HFFc6 (cell line): ENCODE measurements at regions not wholly inside any gene's neighbourhood (a gene's known extent, or its start where the extent isn't known, plus 50 kb on each side); places are given as distances from the start of the nearest gene placed in this dataset.

Experiments used
- DNase-seq: peaks from one replicate; pipeline ENCODE4 v3.0.0-alpha.2; 2018
- H3K27ac Mint-ChIP-seq: 2 replicates; pipeline ENCODE4 v1.8.0; 2020; ENCODE audit warnings: mild to moderate bottlenecking, mixed read lengths
- H3K27me3 Mint-ChIP-seq: 2 replicates; pipeline ENCODE4 v1.8.0; 2021; ENCODE audit warnings: mild to moderate bottlenecking, moderate library complexity, mixed read lengths; ENCODE audit not compliant: insufficient read depth
- H3K36me3 Mint-ChIP-seq: 2 replicates; pipeline ENCODE4 v1.8.0; 2021; ENCODE audit warnings: low read depth, mixed read lengths
- H3K4me1 Mint-ChIP-seq: 2 replicates; pipeline ENCODE4 v1.8.0; 2020; ENCODE audit warnings: low read depth, mixed read lengths
- H3K4me3 Mint-ChIP-seq: 2 replicates; pipeline ENCODE4 v1.8.0; 2020; ENCODE audit warnings: mild to moderate bottlenecking, moderate library complexity, mixed read lengths
- H3K9me3 Mint-ChIP-seq: 2 replicates; pipeline ENCODE4 v1.8.0; 2020; ENCODE audit warnings: mild to moderate bottlenecking, mixed read lengths
- TF ChIP-seq, protein P1 (sequence below): fragments of 200-600 bp; sonication (generic); IDR thresholded peaks from 2 replicates; pipeline ENCODE4 v1.5.0; 2021; ENCODE audit warnings: antibody characterized with exemption, mild to moderate bottlenecking

DNA sequence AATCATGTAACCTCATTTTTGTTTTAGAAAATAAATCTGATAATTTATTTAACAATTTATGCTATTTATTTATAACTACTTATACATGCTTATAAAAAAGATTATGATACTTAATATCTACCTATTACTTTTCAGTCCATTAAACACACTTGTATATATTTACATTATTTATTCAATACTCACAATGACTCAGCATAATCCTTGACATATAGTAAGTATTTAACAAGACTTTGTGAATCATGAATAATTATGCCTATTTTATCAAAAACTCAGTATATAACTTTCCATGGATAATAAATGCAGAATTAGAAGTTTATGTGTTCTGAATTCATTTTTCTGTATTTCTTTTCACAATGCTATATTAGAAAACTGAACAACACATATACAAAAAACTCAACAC lies 266.0 kb upstream of the STAC start:
- H3K4me3 Mint-ChIP-seq = no peak overlapping the region
- H3K9me3 Mint-ChIP-seq = peaks cover 33% of the 10 kb centered on the region
- no peaks in the 10 kb centered on the region for H3K4me1 Mint-ChIP-seq
- no peak overlapping the region for H3K27ac Mint-ChIP-seq
- TF ChIP-seq, protein P1, sequence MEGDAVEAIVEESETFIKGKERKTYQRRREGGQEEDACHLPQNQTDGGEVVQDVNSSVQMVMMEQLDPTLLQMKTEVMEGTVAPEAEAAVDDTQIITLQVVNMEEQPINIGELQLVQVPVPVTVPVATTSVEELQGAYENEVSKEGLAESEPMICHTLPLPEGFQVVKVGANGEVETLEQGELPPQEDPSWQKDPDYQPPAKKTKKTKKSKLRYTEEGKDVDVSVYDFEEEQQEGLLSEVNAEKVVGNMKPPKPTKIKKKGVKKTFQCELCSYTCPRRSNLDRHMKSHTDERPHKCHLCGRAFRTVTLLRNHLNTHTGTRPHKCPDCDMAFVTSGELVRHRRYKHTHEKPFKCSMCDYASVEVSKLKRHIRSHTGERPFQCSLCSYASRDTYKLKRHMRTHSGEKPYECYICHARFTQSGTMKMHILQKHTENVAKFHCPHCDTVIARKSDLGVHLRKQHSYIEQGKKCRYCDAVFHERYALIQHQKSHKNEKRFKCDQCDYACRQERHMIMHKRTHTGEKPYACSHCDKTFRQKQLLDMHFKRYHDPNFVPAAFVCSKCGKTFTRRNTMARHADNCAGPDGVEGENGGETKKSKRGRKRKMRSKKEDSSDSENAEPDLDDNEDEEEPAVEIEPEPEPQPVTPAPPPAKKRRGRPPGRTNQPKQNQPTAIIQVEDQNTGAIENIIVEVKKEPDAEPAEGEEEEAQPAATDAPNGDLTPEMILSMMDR = no peak
- no peaks in the 10 kb centered on the region; the same call in 1 of the 2 replicates for H3K27me3 Mint-ChIP-seq
- no peak for DNase-seq
- H3K36me3 Mint-ChIP-seq = no peaks in the 10 kb centered on the region

GRCh38 chr3:36124118-36124796 lies 256.0 kb upstream of the STAC start:
- DNase-seq = no peak

GRCh38 chr3:36132214-36132613 lies 248.1 kb upstream of the STAC start:
- DNase-seq = no peak

More at GRCh38 chr3:36124118-36124796, 256.0 kb upstream of the STAC start:
- no peaks in the 10 kb centered on the region for H3K27me3 Mint-ChIP-seq
- TF ChIP-seq, protein P1 = no peak; the same call in 1 of the 2 replicates
- H3K36me3 Mint-ChIP-seq = no peaks in the 10 kb centered on the region
- H3K4me3 Mint-ChIP-seq = no peak overlapping the region
- H3K9me3 Mint-ChIP-seq = peaks cover 41% of the 10 kb centered on the region
- H3K27ac Mint-ChIP-seq = no peak overlapping the region
- no peaks in the 10 kb centered on the region for H3K4me1 Mint-ChIP-seq

GRCh38 chr3:36135863-36136262 lies 244.4 kb upstream of the STAC start:
- Mint-ChIP-seq H3K27ac (no peak overlapping the region), H3K9me3 (peaks cover 49% of the 10 kb centered on the region), H3K27me3 (no peaks in the 10 kb centered on the region), H3K4me3 (no peak overlapping the region), H3K4me1 (no peaks in the 10 kb centered on the region), H3K36me3 (no peaks in the 10 kb centered on the region; the same call in 1 of the 2 replicates)
- TF ChIP-seq, protein P1 = no peak
- no peak for DNase-seq

More at GRCh38 chr3:36132214-36132613, 248.1 kb upstream of the STAC start:
- Mint-ChIP-seq H3K4me3 (no peak overlapping the region), H3K9me3 (peaks cover 48% of the 10 kb centered on the region), H3K36me3 (no peaks in the 10 kb centered on the region; the same call in 1 of the 2 replicates), H3K27me3 (no peaks in the 10 kb centered on the region), H3K27ac (no peak overlapping the region), H3K4me1 (no peaks in the 10 kb centered on the region)
- TF ChIP-seq, protein P1 = no peak

- TF ChIP-seq, protein P1 = no peak
- Mint-ChIP-seq H3K27ac (no peak overlapping the region), H3K4me1 (no peaks in the 10 kb centered on the region), H3K4me3 (no peak overlapping the region), H3K36me3 (no peaks in the 10 kb centered on the region), H3K9me3 (peaks cover 26% of the 10 kb centered on the region), H3K27me3 (no peaks in the 10 kb centered on the region)
- no peak for DNase-seq
Measured at GRCh38 chr3:36142746-36143145, 237.6 kb upstream of the STAC start.
